SK-N-SH (cell line): ENCODE measurements at regions not wholly inside any gene's neighbourhood (a gene's known extent, or its start where the extent isn't known, plus 50 kb on each side); places are given as distances from the start of the nearest gene placed in this dataset.

Experiments used
- CTCF ChIA-PET: fragments of 300-600, 350-600 bp; formaldehyde crosslinking; extraction: SDS; loops from one replicate; lab custom pipeline; 2021; lab: Yijun Ruan, JAX
- POLR2A ChIA-PET: fragments of 350-600 bp; sonication (Branson Sonifier 250); formaldehyde crosslinking; extraction: SDS; loops from one replicate; lab custom pipeline; 2020; ENCODE audit warnings: antibody characterized with exemption, inconsistent platforms; lab: Yijun Ruan, JAX
- DNase-seq: peaks from one replicate; pipeline ENCODE4 v3.0.0; 2012
- H2AFZ ChIP-seq: fragments of 200-600 bp; sonication (generic); 2 replicates; pipeline ENCODE4 v1.8.1; 2016; ENCODE audit warnings: antibody characterized with exemption, mild to moderate bottlenecking, low read depth
- H3F3A ChIP-seq: fragments of 200-600 bp; sonication (generic); replicated peaks from 2 replicates; pipeline ENCODE3; 2016; ENCODE audit warnings: antibody characterized with exemption, mild to moderate bottlenecking; ENCODE audit not compliant: insufficient read depth
- H3K27ac ChIP-seq, 2 experiments: fragments of 200-500 bp in 1 of 2; fragments of 200-600 bp in 1 of 2; sonication (Bioruptor generic) in 1 of 2; sonication (generic), shearing (Covaris generic) in 1 of 2; 2 replicates each; pipeline versions ENCODE4 v1.5.1 to v1.6.1; 2014 to 2016; ENCODE audit warnings: low read depth in 2 of 2, inconsistent platforms in 1 of 2, low read length in 1 of 2, mild to moderate bottlenecking in 1 of 2, mixed read lengths in 1 of 2
- H3K27me3 ChIP-seq: fragments of 200-600 bp; sonication (generic), shearing (Covaris generic); 2 replicates; pipeline ENCODE4 v1.6.1; 2016; ENCODE audit warnings: mixed run types; ENCODE audit not compliant: insufficient read depth
- H3K36me3 ChIP-seq, 2 experiments: fragments of 200-500 bp in 1 of 2; fragments of 200-600 bp in 1 of 2; sonication (Bioruptor generic) in 1 of 2; sonication (generic) in 1 of 2; replicated peaks in 1 of 2; 2 replicates each; pipeline versions ENCODE3 to v1.5.1; 2014 to 2016; ENCODE audit warnings: low read length in 1 of 2, mild to moderate bottlenecking in 1 of 2; ENCODE audit not compliant: insufficient read depth in 2 of 2, control insufficient read depth in 1 of 2
- H3K4me1 ChIP-seq, 2 experiments: fragments of 200-500 bp in 1 of 2; fragments of 200-600 bp in 1 of 2; sonication (Bioruptor generic) in 1 of 2; sonication (generic), shearing (Covaris generic) in 1 of 2; 2 replicates each; pipeline versions ENCODE4 v1.5.1 to v1.6.1; 2014 to 2016; ENCODE audit warnings: low read depth in 1 of 2, low read length in 1 of 2, mixed run types in 1 of 2; ENCODE audit not compliant: insufficient read depth in 2 of 2, control insufficient read depth in 1 of 2
- H3K4me2 ChIP-seq: fragments of 200-600 bp; sonication (generic), shearing (Covaris generic); 2 replicates; pipeline ENCODE4 v1.6.1; 2017; ENCODE audit warnings: mixed run types
- H3K4me3 ChIP-seq, 2 experiments: fragments of 200-500 bp in 1 of 2; fragments of 200-600 bp in 1 of 2; sonication (Bioruptor generic) in 1 of 2; sonication (generic), shearing (Covaris generic) in 1 of 2; 2 replicates each; pipeline versions ENCODE4 v1.5.1 to v1.8.1; 2014 to 2016; ENCODE audit warnings: low read depth in 2 of 2, inconsistent platforms in 1 of 2, low read length in 1 of 2, mild to moderate bottlenecking in 1 of 2, mixed read lengths in 1 of 2, moderate library complexity in 1 of 2
- H3K79me2 ChIP-seq: fragments of 200-600 bp; sonication (generic); 2 replicates; pipeline ENCODE4 v1.8.1; 2017; ENCODE audit warnings: mild to moderate bottlenecking; ENCODE audit not compliant: insufficient read depth
- H3K9ac ChIP-seq: fragments of 200-600 bp; sonication (generic); 2 replicates; pipeline ENCODE4 v1.6.1; 2017; ENCODE audit warnings: mixed run types
- H3K9me2 ChIP-seq: fragments of 200-600 bp; sonication (generic); 2 replicates; pipeline ENCODE4 v1.6.1; 2017; ENCODE audit warnings: mixed run types
- H3K9me3 ChIP-seq: fragments of 200-600 bp; sonication (generic); 2 replicates; pipeline ENCODE4 v1.6.1; 2017; ENCODE audit warnings: mixed run types, mild to moderate bottlenecking, moderate library complexity
- H4K20me1 ChIP-seq: fragments of 200-600 bp; sonication (generic); 2 replicates; pipeline ENCODE4 v1.6.1; 2017; ENCODE audit warnings: mild to moderate bottlenecking, mixed run types; ENCODE audit not compliant: insufficient read depth
- CHD2 ChIP-seq: fragments of 150-350 bp; IDR thresholded peaks from 2 replicates; pipeline ENCODE4 v1.6.1; 2018; ENCODE audit warnings: low read length; ENCODE audit not compliant: partially characterized antibody
- EP300 ChIP-seq, 2 experiments: IDR thresholded peaks; 2 replicates each; pipeline versions ENCODE4 v1.4.0 to v1.6.1; 2012; ENCODE audit warnings: borderline replicate concordance in 1 of 2, low read depth in 1 of 2, low read length in 1 of 2
- EZH2phosphoT487 ChIP-seq: fragments of 200-600 bp; sonication (generic); IDR thresholded peaks from 2 replicates; pipeline ENCODE4 v1.6.1; 2017; ENCODE audit warnings: low read depth, mixed run types, mild to moderate bottlenecking, antibody characterized with exemption, moderate library complexity, borderline replicate concordance
- FOXJ3 ChIP-seq: sonication (generic); formaldehyde crosslinking; IDR thresholded peaks from 2 replicates; pipeline ENCODE4 v1.5.1; 2020; ENCODE audit warnings: mild to moderate bottlenecking, missing genetic modification reagents
- FOXM1 ChIP-seq: IDR thresholded peaks from 2 replicates; pipeline ENCODE4 v1.4.0; 2012; ENCODE audit warnings: low read depth, mild to moderate bottlenecking
- IRF3 ChIP-seq: fragments of 150-350 bp; IDR thresholded peaks from 2 replicates; pipeline ENCODE4 v1.6.1; 2016; ENCODE audit warnings: mild to moderate bottlenecking, low read depth, low read length
- MEF2A ChIP-seq: IDR thresholded peaks from 2 replicates; pipeline ENCODE4 v1.4.0; 2012; ENCODE audit warnings: low read depth, borderline replicate concordance
- NFIC ChIP-seq: IDR thresholded peaks from 2 replicates; pipeline ENCODE4 v1.4.0; 2012; ENCODE audit warnings: borderline replicate concordance
- RCOR1 ChIP-seq: fragments of 150-350 bp; IDR thresholded peaks from 2 replicates; pipeline ENCODE4 v1.6.1; 2017; ENCODE audit warnings: antibody characterized with exemption, low read length
- TAF1 ChIP-seq: IDR thresholded peaks from 2 replicates; pipeline ENCODE4 v1.6.1; 2012; ENCODE audit warnings: low read depth, mild to moderate bottlenecking, low read length, moderate library complexity, borderline replicate concordance
- USF1 ChIP-seq: IDR thresholded peaks from 2 replicates; pipeline ENCODE4 v1.4.0; 2012; ENCODE audit warnings: low read depth, borderline replicate concordance
- YY1 ChIP-seq: IDR thresholded peaks from 2 replicates; pipeline ENCODE4 v1.4.0; 2012; ENCODE audit warnings: low read depth, mild to moderate bottlenecking
- WGBS: methylation state at CpG from one replicate; pipeline ENCODE4 v1.1.6; 2017; ENCODE audit warnings: low lambda C conversion rate; 5-methylcytosine and 5-hydroxymethylcytosine counted together
- TF ChIP-seq, protein P1 (sequence below): fragments of 200-600 bp; sonication (generic); IDR thresholded peaks from 2 replicates; pipeline ENCODE4 v1.6.1; 2017; ENCODE audit warnings: antibody characterized with exemption, mild to moderate bottlenecking, moderate library complexity
- TF ChIP-seq, protein P2 (sequence below): IDR thresholded peaks from 2 replicates; pipeline ENCODE4 v1.4.0; 2012; ENCODE audit warnings: low read depth
- TF ChIP-seq, protein P3 (sequence below): fragments of 150-350 bp; IDR thresholded peaks from 2 replicates; pipeline ENCODE4 v1.6.1; 2017; ENCODE audit warnings: antibody characterized with exemption, low read length, low read depth, borderline replicate concordance

GRCh38 chr20:55538261-55538908 lies 466.9 kb downstream of the CBLN4 start:
- WGBS: 21% methylated on average over 1 of the region's 1 CpG
- H3K9me2 ChIP-seq: no peaks in the 10 kb centered on the region
- no peak overlapping the region for H2AFZ ChIP-seq
- no peaks in the 10 kb centered on the region for H3F3A ChIP-seq
- no peaks in the 10 kb centered on the region for H3K4me1 ChIP-seq
- H3K36me3 ChIP-seq: no peaks in the 10 kb centered on the region
- H4K20me1 ChIP-seq: no peaks in the 10 kb centered on the region
- CTCF ChIA-PET: interaction anchor here (0.6 kb wide), 1 partner anchor 249 kb away, joined by 3 read pairs; no protein-coding TSS in a partner anchor
- no peak overlapping the region for H3K4me2 ChIP-seq
- POLR2A ChIA-PET: no interaction called here
- no peak overlapping the region for H3K4me3 ChIP-seq
- no peaks in the 10 kb centered on the region for H3K79me2 ChIP-seq
- no peak overlapping the region for H3K27ac ChIP-seq
- H3K9me3 ChIP-seq: 0 out of 2 replicates have a peak, but pooled peaks cover 6% of the 10 kb centered on the region
- TF ChIP-seq CHD2: no peak
- no peak for TF ChIP-seq EZH2phosphoT487
- no peak for TF ChIP-seq RCOR1
- TF ChIP-seq, protein P1, sequence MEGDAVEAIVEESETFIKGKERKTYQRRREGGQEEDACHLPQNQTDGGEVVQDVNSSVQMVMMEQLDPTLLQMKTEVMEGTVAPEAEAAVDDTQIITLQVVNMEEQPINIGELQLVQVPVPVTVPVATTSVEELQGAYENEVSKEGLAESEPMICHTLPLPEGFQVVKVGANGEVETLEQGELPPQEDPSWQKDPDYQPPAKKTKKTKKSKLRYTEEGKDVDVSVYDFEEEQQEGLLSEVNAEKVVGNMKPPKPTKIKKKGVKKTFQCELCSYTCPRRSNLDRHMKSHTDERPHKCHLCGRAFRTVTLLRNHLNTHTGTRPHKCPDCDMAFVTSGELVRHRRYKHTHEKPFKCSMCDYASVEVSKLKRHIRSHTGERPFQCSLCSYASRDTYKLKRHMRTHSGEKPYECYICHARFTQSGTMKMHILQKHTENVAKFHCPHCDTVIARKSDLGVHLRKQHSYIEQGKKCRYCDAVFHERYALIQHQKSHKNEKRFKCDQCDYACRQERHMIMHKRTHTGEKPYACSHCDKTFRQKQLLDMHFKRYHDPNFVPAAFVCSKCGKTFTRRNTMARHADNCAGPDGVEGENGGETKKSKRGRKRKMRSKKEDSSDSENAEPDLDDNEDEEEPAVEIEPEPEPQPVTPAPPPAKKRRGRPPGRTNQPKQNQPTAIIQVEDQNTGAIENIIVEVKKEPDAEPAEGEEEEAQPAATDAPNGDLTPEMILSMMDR: no peak
- no peak for TF ChIP-seq EP300 (IDR thresholded peaks at IDR 0.05; ENCODE audit: borderline replicate concordance in 1 of 2, low read depth in 1 of 2, low read length in 1 of 2)
- no peak for TF ChIP-seq TAF1
- TF ChIP-seq, protein P2, sequence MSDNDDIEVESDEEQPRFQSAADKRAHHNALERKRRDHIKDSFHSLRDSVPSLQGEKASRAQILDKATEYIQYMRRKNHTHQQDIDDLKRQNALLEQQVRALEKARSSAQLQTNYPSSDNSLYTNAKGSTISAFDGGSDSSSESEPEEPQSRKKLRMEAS: no peak
- TF ChIP-seq, protein P3, sequence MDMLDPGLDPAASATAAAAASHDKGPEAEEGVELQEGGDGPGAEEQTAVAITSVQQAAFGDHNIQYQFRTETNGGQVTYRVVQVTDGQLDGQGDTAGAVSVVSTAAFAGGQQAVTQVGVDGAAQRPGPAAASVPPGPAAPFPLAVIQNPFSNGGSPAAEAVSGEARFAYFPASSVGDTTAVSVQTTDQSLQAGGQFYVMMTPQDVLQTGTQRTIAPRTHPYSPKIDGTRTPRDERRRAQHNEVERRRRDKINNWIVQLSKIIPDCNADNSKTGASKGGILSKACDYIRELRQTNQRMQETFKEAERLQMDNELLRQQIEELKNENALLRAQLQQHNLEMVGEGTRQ: no peak
- TF ChIP-seq YY1: no peak
- TF ChIP-seq FOXJ3 (CRISPR knock-in tag): no peak
- TF ChIP-seq FOXM1: no peak
- no peak for TF ChIP-seq IRF3
- TF ChIP-seq USF1: no peak
- no peak for TF ChIP-seq NFIC
- no peak for TF ChIP-seq MEF2A
- no peak overlapping the region for H3K9ac ChIP-seq
- no peaks in the 10 kb centered on the region for H3K27me3 ChIP-seq
- DNase-seq: no peak
